Middle frontal gyrus (tissue), 1 donor: ENCODE measurements at regions not wholly inside any gene's neighbourhood (a gene's known extent, or its start where the extent isn't known, plus 50 kb on each side); places are given as distances from the start of the nearest gene placed in this dataset.
"Not testable (repeated sequence)": the region's sequence is repeated elsewhere in the genome, so short reads cannot be mapped to it uniquely, and the experiment has no call there.

Experiments
- DNase-seq: peaks from one replicate; pipeline ENCODE4 v3.0.0-alpha.2; 2015; ENCODE audit warnings: low spot score; ENCODE audit errors: extremely low spot score

- DNase-seq, result no peak
These were observed 308.3 kb upstream of the RGS6 start for GRCh38 chr14:71623939-71624338.

DNA sequence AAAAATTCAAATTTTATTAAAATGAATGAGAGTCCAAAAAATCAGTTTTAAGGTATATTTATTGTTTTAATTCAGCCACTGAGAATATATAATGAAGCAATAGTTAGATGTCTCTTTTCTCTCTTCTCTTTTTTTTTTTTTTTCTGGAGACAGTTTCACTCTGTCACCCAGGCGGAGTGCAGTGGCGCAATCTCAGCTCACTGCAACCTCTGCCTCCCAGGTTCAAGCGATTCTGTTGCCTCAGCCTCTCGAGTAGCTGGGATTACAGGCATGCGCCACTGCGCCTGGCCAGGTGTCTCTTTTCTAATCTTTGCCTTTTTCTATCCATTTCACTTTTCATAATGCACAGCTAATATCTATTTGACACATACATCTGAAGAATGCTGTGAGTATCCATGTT, 307.1 kb upstream of the RGS6 start:
- no peak for DNase-seq

- no peak for DNase-seq
These were observed 306.1 kb upstream of the RGS6 start for GRCh38 chr14:71625891-71626701.

- no peak for DNase-seq
These were observed 303.8 kb upstream of the RGS6 start for GRCh38 chr14:71628433-71628832.

DNA sequence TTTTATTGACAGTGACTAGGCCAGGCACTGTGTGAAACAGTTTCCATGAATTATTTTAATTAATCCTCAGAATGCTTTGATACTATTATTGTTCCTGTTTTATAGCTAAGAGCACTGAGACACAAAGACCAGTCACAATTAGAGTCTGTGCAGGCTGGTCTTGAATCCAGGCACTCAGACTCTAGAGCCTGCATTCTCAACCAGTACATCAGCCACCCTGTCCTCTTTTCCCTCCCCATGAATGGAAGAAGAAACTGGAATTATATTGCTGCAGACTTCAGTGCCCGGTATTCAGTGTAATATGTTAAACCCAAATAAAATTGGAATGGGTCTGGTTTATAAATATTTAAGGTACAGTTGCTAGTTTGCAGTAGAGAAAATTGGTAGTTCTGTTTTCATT, 303.0 kb upstream of the RGS6 start:
- no peak for DNase-seq

GRCh38 chr14:71629765-71630492, 302.3 kb upstream of the RGS6 start:
- no peak for DNase-seq

DNA sequence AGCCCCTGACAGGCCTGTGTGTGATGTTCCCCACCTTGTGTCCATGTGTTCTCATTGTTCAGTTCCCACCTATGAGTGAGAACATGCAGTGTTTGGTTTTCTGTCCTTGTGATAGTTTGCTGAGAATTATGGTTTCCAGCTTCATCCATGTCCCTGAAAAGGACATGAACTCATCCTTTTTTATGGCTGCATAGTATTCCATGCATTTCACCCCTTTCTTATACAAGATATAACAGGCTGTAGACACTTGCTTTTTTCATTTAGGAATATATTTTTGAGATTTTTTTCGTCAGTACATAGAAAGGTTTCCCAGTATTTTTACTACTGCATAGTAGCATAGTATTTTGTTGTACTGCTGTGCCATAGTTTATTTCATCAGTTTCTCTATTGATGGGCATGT, 301.2 kb upstream of the RGS6 start:
- not testable (repeated sequence) for DNase-seq

- no peak for DNase-seq
These were observed 299.7 kb upstream of the RGS6 start for GRCh38 chr14:71632440-71632946.

DNA sequence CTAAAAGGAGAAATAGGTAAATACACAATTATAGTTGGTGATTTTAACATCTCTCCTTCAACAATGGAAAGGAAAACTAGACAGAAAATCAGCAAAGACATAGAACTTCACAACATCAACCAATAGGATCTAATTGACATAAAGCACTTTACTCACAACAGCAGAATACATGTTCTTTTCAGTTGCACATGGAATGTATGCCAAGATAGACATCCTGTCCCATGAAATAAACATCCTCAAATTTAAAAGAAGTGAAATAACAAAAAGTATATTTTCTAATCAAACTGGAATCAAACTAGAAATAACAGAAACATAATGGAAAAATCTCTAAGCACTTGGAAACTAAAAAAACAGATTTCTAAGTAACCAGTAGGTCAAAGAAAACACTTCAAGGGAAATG, 296.2 kb upstream of the RGS6 start:
- DNase-seq, result no peak

DNA sequence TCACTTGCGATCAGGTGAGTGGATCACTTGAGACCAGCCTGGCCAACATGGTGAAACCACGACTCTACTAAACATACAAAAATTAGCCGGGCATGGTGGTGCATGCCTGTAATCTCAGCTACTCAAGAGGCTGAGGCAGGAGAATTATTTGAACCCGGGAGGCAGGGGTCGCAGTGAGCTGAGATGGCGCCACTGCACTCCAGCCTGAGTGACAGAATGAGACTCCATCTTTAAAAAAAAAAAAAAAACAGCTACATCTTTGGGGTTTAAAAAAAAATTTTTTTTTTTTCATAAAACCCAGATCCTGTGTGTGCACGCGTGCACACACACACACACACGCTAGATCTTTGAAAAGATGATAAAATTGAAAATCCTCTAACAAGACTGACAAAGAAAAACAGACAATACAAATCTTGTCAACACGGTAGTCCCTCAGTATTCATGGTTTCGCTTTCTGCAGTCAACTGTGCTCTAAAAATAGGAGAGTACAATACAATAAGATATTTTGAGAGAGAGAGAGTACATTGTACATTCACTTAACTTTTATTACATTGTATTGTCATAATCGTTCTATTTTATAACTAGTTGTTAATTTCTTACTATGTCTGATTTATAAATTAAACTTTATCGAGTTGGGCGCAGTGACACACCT, 295.3 kb upstream of the RGS6 start:
- no peak for DNase-seq

DNA sequence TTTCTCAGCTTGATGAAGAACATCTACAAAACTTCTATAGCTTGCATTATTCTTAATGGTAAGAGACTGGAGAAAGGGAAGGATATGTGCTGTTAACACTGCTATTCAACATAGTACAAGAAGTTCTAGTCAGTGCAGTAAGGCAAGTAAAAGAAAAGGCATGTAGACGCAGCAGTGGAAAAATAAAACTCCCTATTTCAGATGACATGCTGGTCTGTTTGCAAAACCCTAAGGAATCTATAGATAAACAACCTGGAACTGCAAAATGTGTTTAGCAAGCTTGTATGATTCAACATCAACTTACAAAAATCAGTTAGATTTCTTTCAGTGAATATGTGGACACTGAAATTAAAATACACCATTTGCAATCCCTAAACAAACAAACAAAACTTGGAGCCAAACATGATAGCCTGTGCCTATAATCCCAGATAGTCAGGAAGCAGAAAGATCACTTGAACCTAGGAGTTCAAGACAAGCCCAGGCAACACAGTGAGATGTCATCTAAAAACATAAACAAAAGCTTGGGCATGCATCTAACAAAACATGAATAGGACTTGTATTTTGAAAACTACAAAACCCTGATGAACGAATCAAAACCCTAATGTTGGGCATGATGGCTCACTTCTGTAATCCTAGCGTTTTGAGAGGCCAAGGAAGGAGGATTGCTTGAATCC, 293.6 kb upstream of the RGS6 start:
- DNase-seq, result no peak

DNA sequence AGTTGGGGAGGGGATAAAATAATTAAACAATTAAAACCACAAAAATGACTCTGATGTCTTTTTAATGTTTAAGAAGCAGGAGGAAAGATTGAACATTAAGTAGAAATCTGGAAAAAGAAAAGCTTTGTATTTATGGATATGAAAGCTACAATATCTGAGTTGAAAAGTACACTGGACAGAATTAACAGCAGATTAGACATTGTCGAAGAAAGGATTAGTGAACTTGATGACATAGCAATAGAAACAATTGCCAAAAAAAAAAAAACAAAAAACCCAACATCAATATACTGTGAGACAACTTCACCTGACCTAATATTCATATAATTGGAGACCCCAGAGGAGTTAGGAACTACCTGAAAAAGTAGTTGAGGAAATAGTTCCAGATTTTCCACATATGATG, 289.5 kb upstream of the RGS6 start:
- DNase-seq, result no peak

DNA sequence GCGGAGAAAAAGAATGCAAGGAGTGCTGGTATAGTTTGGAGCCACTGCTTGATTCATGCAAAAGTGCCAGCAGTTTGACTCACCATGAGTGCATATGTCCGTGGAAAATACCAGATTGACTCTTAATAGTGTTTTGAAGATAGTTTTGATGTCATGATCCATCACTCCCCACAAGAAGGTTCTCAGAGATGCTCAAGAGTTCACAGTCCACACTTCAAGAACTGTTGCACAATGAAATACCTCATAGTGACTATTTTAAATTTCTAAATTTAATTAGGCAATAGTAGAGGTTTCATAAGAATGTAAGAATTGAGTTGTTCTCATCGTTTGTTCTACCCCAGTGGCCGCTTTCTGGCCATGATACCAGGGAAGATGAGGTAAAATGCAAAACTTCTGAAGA, 286.6 kb upstream of the RGS6 start:
- DNase-seq, result no peak

DNA sequence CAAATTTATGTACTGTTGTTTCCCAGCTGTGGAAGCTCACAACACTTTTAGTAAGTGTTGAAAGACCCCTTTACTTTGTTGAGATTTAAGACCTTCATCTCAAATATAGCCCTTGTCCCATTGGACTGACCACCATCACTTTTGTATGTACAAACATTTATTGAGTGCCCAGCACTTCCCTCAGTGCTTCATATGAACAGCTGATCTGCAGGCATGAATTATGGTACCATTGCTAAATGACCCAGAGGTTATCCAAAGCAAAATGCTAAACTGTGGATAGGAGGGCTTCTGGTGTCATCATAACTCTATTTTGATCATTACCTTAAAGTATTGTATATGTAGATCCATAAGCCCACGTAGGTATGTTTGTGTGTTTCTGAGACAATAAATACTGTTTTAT, 285.7 kb upstream of the RGS6 start:
- DNase-seq, result no peak

- no peak for DNase-seq
These were observed 285.0 kb upstream of the RGS6 start for GRCh38 chr14:71647086-71647784.

GRCh38 chr14:71648725-71649124, 283.5 kb upstream of the RGS6 start:
- no peak for DNase-seq

DNA sequence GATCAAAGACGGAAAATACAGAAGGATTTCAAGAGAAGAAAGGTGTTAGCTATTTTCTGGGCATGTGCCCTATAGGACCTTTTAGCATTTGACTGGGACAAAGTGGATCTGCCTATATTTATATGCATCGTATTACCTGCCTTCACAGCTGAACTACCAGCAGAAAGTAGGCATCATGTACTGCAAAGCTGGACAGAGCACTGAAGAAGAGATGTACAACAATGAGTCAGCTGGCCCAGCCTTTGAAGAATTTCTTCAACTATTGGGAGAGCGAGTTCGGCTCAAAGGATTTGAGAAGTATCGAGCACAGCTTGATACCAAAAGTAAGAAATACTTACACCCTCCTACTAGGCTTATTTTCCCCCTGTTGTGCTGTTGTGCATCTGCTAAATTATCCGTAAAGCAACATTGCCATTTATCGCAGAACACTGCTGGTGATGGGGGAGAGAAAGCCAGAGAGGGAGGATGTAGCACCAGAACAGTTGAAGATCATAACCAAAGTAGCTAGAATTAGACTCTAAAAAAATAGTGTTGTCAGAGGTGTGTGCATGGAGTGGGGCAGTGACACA, 282.0 kb upstream of the RGS6 start:
- DNase-seq, result no peak

GRCh38 chr14:71651228-71651627, 281.0 kb upstream of the RGS6 start:
- peak; percentile 41 for DNase-seq

- DNase-seq, result no peak
These were observed 279.9 kb upstream of the RGS6 start for GRCh38 chr14:71652368-71652767.

DNA sequence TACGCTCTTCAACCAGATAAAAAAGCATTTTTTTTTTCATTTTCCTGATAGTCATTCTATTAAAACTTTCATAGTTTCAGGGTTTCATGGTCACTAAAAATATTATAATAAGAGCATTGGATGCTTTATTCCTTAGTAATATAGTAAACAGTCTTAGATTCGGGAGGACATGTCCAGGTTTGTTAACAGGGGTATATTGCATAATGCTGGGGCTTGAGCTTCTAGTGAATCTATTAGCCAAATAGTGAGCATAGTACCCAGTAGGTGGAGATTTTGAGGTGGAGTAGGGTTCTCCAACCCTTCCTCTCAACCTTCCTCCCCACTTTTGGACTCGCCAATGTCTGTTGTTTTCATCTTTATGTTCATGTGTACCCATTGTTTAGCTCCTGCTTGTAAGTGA, 277.4 kb upstream of the RGS6 start:
- DNase-seq, result no peak
